ENCODE measurements at regions not wholly inside any gene's neighbourhood (a gene's known extent, or its start where the extent isn't known, plus 50 kb on each side); places are given as distances from the start of the nearest gene placed in this dataset.

GRCh38 chr5:29614206-29614605 is 1579.3 kb upstream of the CDH6 start:
- TF ChIP-seq GATA2 (IDR thresholded peaks at IDR 0.05; ENCODE audit: low read depth, low read length) (no peak), GATA3 (IDR thresholded peaks at IDR 0.05; ENCODE audit: low read depth, low read length) (no peak)
